ENCODE measurements at regions not wholly inside any gene's neighbourhood (a gene's known extent, or its start where the extent isn't known, plus 50 kb on each side); places are given as distances from the start of the nearest gene placed in this dataset.

GRCh38 chr5:167750586-167750985 is 540.9 kb upstream of the WWC1 start:
- no peak for DNase-seq (ENCODE audit: low spot score, unreplicated experiment)
- Mint-ChIP-seq H3K9me3 (ENCODE audit: low read depth) (no peaks in the 10 kb centered on the region), H3K27me3 (no peaks in the 10 kb centered on the region), H3K4me1 (ENCODE audit: low read depth) (no peaks in the 10 kb centered on the region), H3K36me3 (ENCODE audit: insufficient read depth) (no peaks in the 10 kb centered on the region), H3K4me3 (ENCODE audit: low read depth) (no peak overlapping the region), H3K27ac (no peak overlapping the region)
- TF ChIP-seq CTCF (IDR thresholded peaks at IDR 0.05; ENCODE audit: unreplicated experiment): no peak

- TF ChIP-seq CTCF (IDR thresholded peaks at IDR 0.05; ENCODE audit: unreplicated experiment): no peak
- Mint-ChIP-seq H3K27ac (no peak overlapping the region), H3K4me3 (ENCODE audit: low read depth) (no peak overlapping the region), H3K4me1 (ENCODE audit: low read depth) (no peaks in the 10 kb centered on the region), H3K27me3 (no peaks in the 10 kb centered on the region), H3K9me3 (ENCODE audit: low read depth) (no peaks in the 10 kb centered on the region), H3K36me3 (ENCODE audit: insufficient read depth) (no peaks in the 10 kb centered on the region)
- DNase-seq (ENCODE audit: low spot score, unreplicated experiment): no peak
Observed at GRCh38 chr5:167752936-167753335, 538.5 kb upstream of the WWC1 start.

- Mint-ChIP-seq H3K4me1 (ENCODE audit: low read depth) (no peaks in the 10 kb centered on the region), H3K36me3 (ENCODE audit: insufficient read depth) (no peaks in the 10 kb centered on the region), H3K27me3 (no peaks in the 10 kb centered on the region), H3K27ac (no peak overlapping the region), H3K9me3 (ENCODE audit: low read depth) (no peaks in the 10 kb centered on the region), H3K4me3 (ENCODE audit: low read depth) (no peak overlapping the region)
- TF ChIP-seq CTCF (IDR thresholded peaks at IDR 0.05; ENCODE audit: unreplicated experiment): no peak
- DNase-seq (ENCODE audit: low spot score, unreplicated experiment): no peak
Observed at GRCh38 chr5:167753725-167754490, 537.5 kb upstream of the WWC1 start.

GRCh38 chr5:167754501-167755021 is 536.9 kb upstream of the WWC1 start:
- no peak for TF ChIP-seq CTCF (IDR thresholded peaks at IDR 0.05; ENCODE audit: unreplicated experiment)
- H3K27ac Mint-ChIP-seq: no peak overlapping the region
- H3K9me3 Mint-ChIP-seq (ENCODE audit: low read depth): no peaks in the 10 kb centered on the region
- H3K4me3 Mint-ChIP-seq (ENCODE audit: low read depth): no peak overlapping the region
- no peaks in the 10 kb centered on the region for H3K36me3 Mint-ChIP-seq (ENCODE audit: insufficient read depth)
- H3K4me1 Mint-ChIP-seq (ENCODE audit: low read depth): no peaks in the 10 kb centered on the region
- H3K27me3 Mint-ChIP-seq: no peaks in the 10 kb centered on the region
- DNase-seq (ENCODE audit: low spot score, unreplicated experiment): no peak

GRCh38 chr5:167755420-167755819 is 536.0 kb upstream of the WWC1 start:
- Mint-ChIP-seq H3K9me3 (ENCODE audit: low read depth) (no peaks in the 10 kb centered on the region), H3K36me3 (ENCODE audit: insufficient read depth) (no peaks in the 10 kb centered on the region), H3K27ac (no peak overlapping the region), H3K4me1 (ENCODE audit: low read depth) (no peaks in the 10 kb centered on the region), H3K4me3 (ENCODE audit: low read depth) (no peak overlapping the region), H3K27me3 (no peaks in the 10 kb centered on the region)
- TF ChIP-seq CTCF (IDR thresholded peaks at IDR 0.05; ENCODE audit: unreplicated experiment): no peak
- DNase-seq (ENCODE audit: low spot score, unreplicated experiment): no peak
